TTC549 (cell line): ENCODE measurements at regions not wholly inside any gene's neighbourhood (a gene's known extent, or its start where the extent isn't known, plus 50 kb on each side); places are given as distances from the start of the nearest gene placed in this dataset.
A peak's percentile ranks its signal among the peaks of the same experiment; 100 is the strongest.
"Not testable (repeated sequence)": the region's sequence is repeated elsewhere in the genome, so short reads cannot be mapped to it uniquely, and the experiment has no call there.

Source experiments
- FAIRE-seq: peaks from 2 replicates; lab custom pipeline; 2012; peaks lifted over from hg19 to GRCh38; lab: Jason Lieb, UNC

DNA sequence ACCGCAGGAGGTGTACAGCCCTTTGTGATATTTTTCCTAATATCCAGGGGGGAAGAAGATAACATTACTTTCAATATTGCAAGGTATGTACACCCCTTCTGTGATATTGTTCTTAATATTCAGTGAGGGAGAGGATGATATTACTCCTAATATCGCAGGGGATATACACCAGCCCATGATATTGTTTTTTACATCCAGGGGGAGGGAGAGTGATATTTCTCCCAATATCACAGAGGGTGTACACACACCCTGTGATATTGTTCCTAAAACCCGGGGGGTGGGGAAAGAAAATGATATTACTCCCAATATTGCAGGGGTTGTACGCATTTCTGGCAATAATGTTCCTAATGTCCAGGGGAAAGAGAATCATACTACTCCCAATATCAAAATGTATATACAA lies 58.0 kb upstream of the SLC25A48 start:
- FAIRE-seq, result no peak

DNA sequence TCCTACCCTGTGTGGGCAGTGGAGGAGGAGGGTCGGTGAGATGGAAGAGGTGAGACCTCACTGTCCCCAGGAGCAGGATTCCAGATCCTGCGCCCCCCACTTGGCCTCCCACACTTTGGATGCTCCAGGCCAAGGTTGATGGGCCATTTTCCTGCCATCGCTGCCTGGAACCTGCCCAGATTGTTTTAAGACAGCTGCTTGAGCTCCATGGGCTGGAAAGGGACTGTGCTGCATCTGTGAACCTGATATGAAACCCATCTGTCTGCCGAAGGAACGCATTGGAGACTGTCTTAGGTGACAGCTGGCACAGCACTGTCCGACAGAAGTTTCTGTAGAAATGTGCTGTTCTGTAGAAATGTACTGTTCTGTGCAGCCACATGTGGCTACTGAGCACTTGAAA lies 72.7 kb upstream of the SLC25A48 start:
- FAIRE-seq, result no peak

DNA sequence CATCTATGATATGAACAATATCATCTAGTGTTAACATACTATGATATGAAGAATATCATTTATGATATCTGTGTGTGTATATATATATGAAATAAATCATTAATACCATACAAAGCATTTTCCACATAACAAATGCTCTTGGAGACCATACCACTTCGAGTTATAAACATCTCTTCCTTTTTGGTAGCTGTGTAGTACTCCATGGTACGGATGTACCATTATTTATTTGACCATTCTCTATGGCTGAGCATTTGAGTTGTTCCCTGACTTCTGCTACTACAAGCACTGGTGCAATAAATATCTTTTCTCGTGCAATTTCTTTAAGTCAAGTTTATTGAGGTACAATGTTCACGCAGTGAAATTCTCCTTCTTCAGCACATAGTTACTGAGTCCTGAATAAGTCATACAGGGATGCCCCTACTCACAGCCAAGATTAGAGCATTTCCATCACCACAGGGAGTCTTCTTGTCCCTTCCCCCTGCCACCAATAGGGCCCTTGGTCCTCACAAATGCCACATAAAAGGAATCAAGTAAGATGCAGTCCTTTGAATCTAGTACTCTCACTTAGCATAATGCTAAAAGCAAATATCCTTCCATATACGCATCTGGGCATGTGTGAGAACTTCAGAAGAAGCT lies 75.2 kb upstream of the SLC25A48 start:
- FAIRE-seq, result no peak

DNA sequence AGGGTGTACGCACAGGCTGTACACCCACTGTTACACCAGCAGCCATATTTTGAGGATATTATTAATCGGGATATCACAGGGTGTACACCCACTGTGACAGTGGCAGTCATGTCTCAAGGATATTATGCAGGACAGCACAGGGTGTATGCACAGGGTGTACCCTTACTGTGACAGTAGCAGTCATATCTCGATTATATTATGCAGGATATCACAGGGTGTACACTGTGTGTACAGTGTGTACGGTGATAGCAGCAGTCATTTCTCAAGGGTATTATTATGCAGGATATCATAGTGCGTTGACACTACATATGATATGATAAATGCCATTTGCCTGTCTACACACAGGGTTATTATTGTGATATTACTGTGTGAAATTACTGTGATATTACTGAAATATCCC lies 80.5 kb upstream of the SLC25A48 start:
- FAIRE-seq, result no peak

DNA sequence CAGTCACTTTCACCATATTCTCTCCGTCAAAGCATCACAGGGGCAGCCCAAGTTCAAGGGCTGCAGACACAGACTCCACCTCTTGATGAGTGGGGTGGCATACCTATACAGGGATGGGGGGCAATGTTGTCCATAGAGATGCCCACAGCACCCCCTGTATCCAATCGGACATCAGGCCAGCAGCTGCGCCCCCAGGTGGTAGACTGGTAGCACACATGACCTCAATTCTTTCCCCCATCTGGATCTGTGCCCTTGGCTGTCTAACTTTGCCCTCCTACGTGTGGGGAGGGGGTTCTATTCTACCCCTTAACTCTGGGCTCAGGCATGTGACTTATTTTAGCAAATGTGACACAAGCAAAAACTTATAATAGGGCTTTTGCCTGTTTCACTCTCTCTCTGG lies 84.0 kb upstream of the SLC25A48 start:
- no peak for FAIRE-seq

DNA sequence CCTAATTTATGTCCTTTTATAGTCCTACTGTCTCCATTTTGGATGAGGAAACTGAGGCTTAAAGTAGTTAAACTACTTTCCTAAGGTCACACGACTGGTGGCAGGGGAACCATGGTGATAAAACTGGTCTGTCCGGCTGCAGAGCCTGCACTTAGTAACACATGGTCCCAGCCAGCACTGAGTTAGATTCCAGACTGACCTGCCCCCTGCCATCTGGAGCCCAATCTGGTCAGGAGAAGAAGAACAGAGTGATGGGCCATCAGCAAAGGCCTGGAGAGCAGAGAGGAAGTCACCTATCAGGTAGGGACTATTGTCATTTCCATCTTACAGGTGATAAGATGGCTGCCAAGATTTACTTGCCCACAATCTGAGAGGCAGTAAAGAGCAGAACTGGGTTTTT lies 86.6 kb upstream of the SLC25A48 start:
- no peak for FAIRE-seq

DNA sequence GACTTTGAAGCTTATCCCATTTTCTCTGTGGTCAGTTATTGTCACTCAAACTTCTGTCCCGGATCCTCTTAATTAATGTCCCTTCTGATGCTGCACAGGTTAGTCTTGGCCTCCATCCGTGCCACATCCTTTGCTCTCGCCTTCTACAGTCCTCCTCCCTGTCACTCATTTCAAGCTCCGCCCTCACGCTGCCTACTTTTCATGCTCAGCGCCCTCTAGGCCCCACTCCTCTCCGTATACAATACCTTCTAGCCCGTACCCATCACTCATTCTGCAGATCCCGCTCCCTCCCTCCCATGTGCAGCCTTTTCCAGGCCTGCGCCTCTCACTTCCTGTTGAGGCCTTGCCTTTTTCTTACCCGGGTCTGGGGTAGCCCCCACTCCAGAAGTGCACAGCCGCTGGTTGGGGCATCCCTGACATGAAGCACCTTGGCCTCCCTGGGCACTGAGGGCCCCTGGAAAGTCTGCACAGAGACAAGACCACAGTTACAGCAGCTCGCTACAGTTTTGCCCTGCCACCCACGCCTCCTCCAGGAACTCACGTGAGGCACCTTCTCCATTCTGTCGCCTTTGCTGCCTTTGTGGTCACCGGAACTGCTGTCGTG lies 88.5 kb upstream of the SLC25A48 start:
- no peak for FAIRE-seq

DNA sequence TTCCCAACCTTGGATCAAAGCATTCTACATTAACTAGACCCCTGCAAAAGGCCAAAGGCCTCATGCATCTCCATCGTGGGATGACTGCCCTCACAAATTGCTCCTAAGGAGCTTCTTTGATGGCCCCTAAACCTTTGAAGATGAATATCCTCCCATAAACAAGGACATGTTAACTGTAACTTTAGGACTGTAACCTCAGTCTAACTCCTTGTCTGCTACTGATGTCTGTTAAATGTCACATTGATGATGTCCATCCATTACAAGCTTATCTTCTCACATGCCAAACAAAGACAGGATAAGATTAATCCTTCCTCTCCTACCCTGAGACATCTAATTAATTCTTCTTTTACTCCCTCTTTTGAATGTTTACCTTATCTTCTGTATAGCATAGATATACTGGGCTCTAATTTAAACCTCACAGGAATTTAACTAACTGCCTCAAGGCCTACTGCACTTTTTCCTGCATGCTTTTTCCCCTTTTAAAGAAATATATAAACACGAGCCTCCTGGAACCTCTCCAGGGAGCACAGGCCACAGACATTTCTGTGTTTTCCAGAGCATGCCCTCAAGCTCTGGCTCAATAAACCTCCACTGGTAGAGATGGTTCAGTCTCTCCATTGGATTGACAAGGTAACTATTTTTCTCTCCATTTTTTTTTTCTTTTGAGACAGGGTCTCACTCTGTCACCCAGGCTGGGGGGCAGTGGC lies 90.6 kb upstream of the SLC25A48 start:
- FAIRE-seq, result no peak

DNA sequence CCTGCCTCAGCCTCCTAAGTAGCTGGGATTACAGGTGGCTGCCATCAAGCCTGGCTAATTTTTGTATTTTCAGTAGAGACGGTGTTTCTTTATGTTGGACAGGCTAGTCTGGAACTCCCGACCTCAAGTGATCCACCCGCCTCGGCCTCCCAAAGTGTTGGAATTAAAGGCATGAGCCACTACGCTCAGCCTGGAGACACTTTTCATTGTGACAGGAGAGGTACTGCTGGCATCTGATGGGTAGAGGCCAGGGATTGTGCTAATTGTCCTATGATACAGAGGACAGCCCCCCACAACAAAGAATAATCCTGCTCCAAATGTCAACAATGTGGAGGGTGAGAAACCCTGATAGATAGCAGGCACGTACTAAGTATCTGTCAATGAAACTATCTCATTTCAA lies 91.3 kb upstream of the SLC25A48 start:
- no peak for FAIRE-seq

DNA sequence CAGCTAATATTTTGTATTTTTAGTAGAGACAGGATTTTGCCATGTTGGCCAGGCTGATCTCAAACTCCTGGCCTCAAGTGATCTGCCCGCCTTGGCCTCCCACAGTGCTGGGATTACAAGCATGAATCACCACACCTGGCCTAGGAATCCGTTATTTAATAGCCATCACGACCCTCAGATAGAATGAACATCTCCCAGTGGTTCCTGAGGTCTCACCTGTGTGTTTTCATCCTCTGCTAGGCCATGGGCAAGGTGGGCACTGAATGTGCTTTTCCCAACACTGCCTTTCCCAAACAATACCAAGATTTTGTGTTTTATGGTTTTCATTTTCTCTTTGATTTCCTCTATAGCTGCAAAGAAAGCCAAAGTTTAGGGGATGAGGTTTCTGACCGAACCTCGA lies 92.2 kb upstream of the SLC25A48 start:
- FAIRE-seq, result not testable (repeated sequence)

DNA sequence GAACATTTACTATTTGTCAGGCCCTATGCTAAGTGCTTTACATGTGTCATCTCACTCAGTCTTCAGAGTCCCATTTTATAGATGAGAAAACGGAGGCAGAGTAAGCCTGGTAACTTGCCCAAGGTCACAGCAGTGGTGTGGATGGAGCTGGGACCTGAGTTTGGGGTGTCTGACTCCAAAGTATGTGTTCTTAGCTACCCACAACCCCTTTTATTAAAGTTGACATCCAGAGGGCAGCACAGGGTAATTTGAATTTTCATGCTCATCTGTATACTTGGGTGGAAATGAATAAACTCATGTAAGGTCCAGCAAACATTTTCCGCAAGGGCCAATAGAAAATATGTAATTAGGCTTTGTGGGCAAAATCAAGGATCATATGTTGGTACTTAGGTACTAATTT lies 93.4 kb upstream of the SLC25A48 start:
- FAIRE-seq, result no peak

DNA sequence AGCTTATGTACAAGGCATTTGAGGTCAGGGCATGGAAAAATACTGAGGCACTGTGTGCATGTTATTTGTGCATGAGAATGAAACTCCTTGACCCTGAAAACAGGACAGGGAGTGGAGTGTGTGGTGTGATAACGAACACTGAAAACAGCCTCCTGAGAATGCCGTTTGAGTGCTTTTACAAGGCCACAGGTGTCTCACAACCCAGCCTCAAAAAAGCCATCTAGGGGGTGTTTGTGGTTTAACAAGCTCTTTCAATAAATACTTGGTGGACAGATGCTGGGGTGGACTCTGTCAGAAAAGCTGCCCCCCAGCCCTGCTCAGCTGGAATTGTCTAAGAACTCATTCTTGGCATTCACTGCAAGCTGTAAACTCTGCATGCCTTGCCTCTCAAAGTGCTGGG lies 94.0 kb upstream of the SLC25A48 start:
- FAIRE-seq, result no peak

DNA sequence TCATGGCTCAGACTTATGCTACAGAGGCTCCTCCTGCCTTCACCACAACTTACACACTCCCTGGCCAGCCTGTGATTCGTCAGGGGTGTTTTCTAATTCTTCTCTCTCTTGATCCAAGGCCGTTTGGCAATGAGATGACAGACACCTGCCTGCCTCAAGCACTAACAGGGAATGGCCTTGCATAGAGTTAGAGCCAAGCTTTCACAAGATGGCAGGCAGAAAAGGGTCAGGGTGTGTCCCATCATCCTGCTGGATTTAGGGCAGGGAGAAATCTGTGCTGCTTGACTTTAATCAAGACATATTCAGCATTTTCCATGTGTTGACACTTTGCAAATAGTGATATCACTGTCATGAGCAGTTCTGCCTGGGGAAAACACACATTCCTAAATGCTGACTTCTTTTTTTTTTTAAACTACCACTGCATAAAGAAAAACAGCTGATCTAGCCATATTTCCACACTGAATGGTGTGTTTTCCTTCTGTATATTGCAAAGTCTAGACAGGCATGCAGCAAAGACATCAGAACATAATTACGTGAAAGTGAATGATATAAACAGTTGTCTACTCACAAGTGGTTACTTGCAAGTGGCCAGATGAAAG lies 95.0 kb upstream of the SLC25A48 start:
- no peak for FAIRE-seq

DNA sequence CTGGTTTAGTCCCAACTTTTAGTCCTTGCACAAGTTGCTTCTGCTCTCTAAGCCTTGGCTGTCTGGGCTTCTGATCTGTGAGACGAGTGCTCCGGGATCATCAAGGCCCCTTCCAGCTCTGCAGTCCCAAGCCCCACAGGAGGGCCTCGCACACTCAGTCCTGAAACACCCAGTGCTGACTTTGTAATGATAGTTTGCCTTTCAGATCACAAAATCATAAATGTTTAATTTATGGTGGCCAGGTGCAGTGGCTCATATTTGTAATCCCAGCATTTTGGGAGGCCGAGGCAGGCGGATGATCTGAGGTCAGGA lies 95.9 kb upstream of the SLC25A48 start:
- no peak for FAIRE-seq

DNA sequence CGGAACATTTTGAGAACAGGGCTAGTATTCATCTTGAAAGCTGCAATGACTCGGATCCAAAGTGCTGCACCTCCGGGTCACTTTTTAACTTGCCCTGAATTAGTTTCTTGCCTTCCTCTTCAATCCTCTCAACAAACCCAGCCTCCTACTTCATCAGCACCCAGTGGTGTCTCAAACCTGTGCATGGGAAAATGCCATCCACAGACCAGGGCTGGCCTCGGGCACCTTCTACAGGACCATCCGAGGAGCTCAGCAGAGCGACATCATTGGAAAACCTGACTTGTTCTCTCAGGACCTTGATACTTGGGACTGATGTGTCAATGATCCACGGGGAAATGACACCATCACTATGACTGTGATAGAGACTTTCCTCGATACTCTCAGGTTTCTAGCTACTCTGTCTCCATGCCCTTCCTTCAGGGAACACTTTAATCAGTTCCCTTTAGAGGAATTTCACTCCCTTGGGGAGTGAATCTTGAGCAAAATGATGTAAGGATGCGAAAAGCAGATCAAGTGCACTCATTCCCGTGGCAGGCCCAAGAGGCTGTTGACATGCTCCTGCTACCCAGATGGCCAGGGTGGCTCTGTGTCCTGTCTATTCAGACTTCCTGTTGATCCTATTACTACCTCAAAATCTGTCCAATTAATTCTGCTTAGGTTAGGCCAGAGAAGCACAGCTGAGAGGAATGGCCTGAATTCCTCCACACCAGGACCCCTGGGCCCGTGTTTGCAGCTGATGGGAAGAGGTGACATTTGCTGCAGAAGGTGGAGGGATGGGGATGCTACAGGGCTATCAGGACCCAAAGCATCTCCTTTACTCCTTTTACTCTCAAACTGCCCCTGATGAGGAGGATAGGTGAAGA lies 96.5 kb upstream of the SLC25A48 start:
- no peak for FAIRE-seq

DNA sequence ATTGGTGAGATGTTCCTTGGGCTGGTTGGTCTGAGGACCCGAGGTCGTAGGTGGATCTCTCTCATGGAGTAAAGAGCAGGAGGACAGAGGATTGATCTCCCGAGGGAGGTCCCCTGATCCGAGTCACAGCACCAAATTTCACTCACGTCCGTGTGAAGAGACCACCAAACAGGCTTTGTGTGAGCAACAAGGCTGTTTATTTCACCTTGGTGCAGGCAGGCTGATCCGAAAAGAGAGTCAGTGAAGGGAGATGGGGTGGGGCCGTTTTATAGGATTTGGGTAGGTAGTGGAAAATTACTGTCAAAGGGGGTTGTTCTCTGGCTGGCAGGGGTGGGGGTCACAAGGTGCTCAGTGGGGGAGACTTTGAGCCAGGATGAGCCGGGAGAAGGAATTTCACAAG lies 97.5 kb upstream of the SLC25A48 start:
- not testable (repeated sequence) for FAIRE-seq

DNA sequence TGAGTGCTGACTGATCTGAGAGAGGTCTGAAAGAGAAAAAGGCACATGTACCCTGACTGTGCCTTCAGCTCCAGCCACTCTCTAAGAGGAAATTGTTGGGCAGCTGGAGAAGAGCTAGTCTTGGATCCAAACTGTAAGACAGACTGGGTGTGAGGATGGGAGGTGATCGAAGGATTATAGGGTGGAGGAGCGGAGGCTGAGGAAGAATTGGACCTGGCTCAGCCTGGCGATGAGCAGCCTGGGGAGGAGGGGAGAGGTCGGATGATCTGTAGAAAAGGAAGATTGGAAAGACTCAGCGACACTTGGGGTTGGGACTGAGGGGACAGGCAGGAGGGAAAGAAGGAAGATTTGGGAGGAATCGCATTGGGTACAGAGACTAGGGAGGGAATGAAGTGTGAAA lies 98.6 kb upstream of the SLC25A48 start:
- no peak for FAIRE-seq

DNA sequence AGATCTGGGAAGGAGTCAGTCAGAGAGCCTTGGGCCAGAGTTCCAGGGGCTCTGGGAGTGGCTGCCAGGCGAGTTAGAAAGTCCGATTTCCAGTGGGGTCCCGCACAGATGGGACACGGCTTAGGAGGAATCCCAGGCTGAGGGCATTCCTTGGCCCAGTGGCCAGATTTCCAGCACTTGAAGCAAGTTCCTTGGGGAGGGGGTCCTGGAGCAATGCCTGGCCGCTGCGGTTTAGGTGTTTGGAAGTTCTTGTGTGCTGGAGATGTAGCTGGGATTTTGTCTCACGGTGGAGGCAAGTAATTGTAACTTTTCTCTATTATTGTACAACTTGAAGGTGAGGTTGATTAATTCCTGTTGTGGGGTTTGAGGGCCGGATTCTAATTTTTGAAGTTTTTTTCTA lies 99.5 kb upstream of the SLC25A48 start:
- not testable (repeated sequence) for FAIRE-seq

DNA sequence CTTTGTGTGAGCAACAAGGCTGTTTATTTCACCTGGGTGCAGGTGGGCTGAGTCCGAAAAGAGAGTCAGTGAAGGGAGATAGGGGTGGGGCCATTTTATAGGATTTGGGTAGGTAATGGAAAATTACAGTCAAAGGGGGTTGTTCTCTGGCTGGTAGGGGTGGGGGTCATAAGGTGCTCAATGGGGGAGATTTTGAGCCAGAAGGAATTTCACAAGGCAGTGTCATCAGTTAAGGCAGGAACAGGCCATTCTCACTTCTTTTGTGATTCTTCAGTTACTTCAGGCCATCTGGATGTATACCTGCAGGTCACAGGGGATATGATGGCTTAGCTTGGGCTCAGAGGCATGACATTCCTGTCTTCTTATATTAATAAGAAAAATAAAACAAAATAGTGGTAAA lies 103.4 kb upstream of the SLC25A48 start:
- not testable (repeated sequence) for FAIRE-seq

DNA sequence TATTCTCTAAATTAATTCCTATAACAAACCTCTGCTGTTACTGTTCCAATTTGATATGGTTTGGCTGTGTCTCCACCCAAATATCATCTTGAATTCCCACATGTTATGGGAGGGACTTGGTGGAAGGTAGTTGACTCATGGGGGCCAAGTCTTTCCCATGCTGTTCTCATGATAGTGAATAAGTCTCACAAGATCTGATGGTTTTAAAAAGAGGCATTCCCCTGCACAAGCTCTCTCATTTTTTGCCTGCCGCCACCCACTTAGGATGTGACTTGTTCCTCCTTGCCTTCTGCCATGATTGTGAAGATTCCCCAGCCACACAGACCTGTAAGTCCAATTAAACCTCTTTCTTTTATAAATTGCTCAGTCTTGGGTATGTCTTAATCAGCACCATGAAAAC lies 104.3 kb upstream of the SLC25A48 start:
- not testable (repeated sequence) for FAIRE-seq

DNA sequence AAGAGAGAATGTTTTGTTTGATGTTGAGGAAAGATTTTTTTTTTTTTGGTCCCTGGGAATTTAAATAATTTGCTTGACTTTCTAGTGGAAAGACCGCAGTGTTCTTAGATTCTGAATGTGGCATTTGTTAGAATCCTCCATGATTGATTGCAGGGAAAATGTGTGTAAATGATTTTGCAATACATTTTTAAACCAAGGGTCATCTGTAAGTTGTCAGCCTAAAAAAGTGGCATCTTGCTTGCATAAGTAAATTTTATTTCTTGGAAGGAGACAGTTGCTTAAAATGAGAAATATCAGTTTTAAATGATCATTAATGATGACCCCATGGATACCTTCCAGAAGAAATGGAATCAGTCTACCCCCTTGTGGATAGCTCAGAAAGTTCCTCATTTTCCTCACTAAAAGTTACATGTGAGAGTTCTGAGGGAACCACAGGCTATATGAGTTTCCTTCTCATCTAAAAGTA lies 105.1 kb upstream of the SLC25A48 start:
- FAIRE-seq, result peak; percentile 78

DNA sequence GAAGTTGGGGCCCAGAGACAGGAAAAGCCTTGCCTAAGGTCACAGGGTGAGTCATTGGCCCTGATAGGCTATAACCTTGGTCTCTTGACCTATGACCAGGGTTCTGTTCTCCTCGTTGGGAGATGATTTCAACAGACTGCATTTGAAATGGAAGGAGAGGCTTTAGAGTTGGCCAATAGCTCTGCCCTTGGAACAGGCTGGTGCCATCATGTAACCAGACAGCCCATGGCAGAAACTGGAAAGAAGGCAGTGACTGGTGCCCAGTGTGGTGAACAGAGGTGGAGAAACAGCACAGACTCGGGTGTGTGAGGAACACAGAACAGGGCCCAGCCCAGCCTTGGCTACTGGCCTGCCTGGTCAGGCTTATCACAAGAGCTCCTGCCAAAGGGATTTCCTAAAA lies 109.8 kb upstream of the SLC25A48 start:
- FAIRE-seq, result no peak

DNA sequence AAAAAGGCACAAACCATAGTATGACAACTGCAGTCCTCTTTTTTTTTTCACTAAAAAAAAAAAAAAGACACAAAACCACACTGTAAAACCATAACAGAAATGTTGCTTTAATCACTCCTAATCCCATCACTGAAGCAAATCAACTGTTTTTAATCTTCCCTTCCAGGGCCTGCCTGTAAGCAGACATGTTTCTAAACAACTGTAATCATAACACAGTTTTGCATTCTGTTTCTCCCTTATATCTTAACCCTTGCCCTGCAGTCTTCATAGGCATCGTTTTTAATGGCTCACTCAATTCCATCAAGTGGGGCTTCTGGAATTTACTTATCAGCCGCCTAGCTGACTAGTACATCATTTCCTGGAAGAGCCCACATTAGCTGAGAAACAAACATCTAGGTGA lies 111.0 kb upstream of the SLC25A48 start:
- FAIRE-seq, result no peak
